Muscle of leg (tissue), 3 donors: ENCODE measurements at regions not wholly inside any gene's neighbourhood (a gene's known extent, or its start where the extent isn't known, plus 50 kb on each side); places are given as distances from the start of the nearest gene placed in this dataset.
"Not testable (repeated sequence)": the region's sequence is repeated elsewhere in the genome, so short reads cannot be mapped to it uniquely, and the experiment has no call there.

ENCODE experiments used
- DNase-seq: peaks from one replicate; pipeline ENCODE4 v3.0.0; 2013
- H3K27ac ChIP-seq: one replicate; pipeline ENCODE4 v1.5.1; 2013; ENCODE audit warnings: mild to moderate bottlenecking, low read length, control low read depth
- H3K27me3 ChIP-seq: one replicate; pipeline ENCODE4 v1.6.1; 2013; ENCODE audit warnings: low read length; ENCODE audit not compliant: control insufficient read depth, insufficient read depth
- H3K36me3 ChIP-seq: one replicate; pipeline ENCODE4 v1.6.1; 2013; ENCODE audit warnings: low read length; ENCODE audit not compliant: control insufficient read depth, insufficient read depth
- H3K4me1 ChIP-seq: one replicate; pipeline ENCODE4 v1.6.1; 2013; ENCODE audit warnings: low read length; ENCODE audit not compliant: control insufficient read depth, insufficient read depth
- H3K4me3 ChIP-seq: one replicate; pipeline ENCODE4 v1.5.1; 2013; ENCODE audit warnings: low read length, control low read depth
- H3K9me3 ChIP-seq: replicated peaks from 2 replicates; pipeline ENCODE4 v1.6.1; 2013; ENCODE audit warnings: low read depth, low read length; ENCODE audit not compliant: control insufficient read depth
- WGBS: methylation state at CpG from one replicate; pipeline ENCODE4 v1.1.5; 2013; ENCODE audit warnings: missing lambda C conversion rate; ENCODE audit not compliant: insufficient coverage; 5-methylcytosine and 5-hydroxymethylcytosine counted together

DNA sequence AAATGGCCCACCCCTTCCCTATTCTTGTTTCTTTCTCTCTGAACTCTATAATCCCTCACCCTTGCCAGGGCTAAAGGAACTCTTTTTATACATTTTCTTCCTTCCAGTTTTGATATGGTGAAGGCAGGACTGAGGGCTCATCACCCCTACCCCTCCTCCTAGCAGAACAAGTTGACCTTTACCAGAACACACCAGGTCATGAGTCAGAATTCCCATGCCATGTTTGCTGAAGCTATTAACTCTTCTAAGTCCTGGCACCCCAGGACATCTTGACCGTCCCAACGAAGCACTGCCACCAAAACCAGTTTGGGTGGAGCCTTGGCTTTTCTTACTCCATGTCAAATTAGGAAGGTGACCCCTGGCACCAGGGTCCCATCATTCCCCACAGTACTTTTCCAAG is 57.5 kb upstream of the DYNLT3 start:
- Histone ChIP-seq H3K9me3 (no peaks in the 10 kb centered on the region), H3K4me1 (peaks cover 2% of the 10 kb centered on the region), H3K27me3 (peaks cover 22% of the 10 kb centered on the region), H3K4me3 (no peak overlapping the region), H3K27ac (no peak overlapping the region), H3K36me3 (no peaks in the 10 kb centered on the region)
- WGBS = no CpG with 5 or more reads among the region's 2 CpGs
- no peak for DNase-seq

- H3K27me3 ChIP-seq = peaks cover 22% of the 10 kb centered on the region
Measured at GRCh38 chrX:37905436-37906147, 58.2 kb upstream of the DYNLT3 start.

DNA sequence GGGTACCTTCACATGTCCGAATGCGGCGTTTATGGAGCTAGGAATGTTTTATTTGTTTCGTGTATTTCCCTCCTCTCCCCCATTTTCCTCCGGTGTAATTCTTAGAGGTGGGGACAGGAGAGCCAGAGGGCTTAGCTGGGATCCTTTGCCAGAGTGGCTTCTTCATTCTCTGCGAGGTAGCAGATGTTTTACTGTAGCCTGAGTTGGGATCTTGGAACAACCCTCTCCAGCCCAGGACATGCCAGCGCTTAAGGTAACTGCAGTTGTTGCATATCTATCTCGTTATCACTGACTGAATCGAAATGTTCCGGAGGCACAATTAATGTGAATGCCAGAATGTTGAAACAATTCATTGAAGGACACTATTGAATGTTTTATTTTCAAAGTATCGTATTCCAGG is 59.0 kb upstream of the DYNLT3 start:
- DNase-seq = no peak
- no peak overlapping the region for H3K4me3 ChIP-seq
- 11% methylated on average over 3 of the region's 11 CpGs for WGBS
- H3K4me1 ChIP-seq = peaks cover 2% of the 10 kb centered on the region
- no peaks in the 10 kb centered on the region for H3K9me3 ChIP-seq
- H3K36me3 ChIP-seq = no peaks in the 10 kb centered on the region
- peaks cover 20% of the 10 kb centered on the region for H3K27me3 ChIP-seq
- H3K27ac ChIP-seq = no peak overlapping the region

More at GRCh38 chrX:37905436-37906147, 58.2 kb upstream of the DYNLT3 start:
- no peaks in the 10 kb centered on the region for H3K9me3 ChIP-seq
- peaks cover 2% of the 10 kb centered on the region for H3K4me1 ChIP-seq
- H3K36me3 ChIP-seq = no peaks in the 10 kb centered on the region
- DNase-seq = no peak
- no peak overlapping the region for H3K27ac ChIP-seq
- WGBS = 16% methylated on average over 33 of the region's 36 CpGs
- no peak overlapping the region for H3K4me3 ChIP-seq

GRCh38 chrX:37910186-37910585 is 62.8 kb upstream of the DYNLT3 start:
- Histone ChIP-seq H3K9me3 (no peaks in the 10 kb centered on the region), H3K36me3 (no peaks in the 10 kb centered on the region), H3K4me3 (no peak overlapping the region), H3K27me3 (peaks cover 15% of the 10 kb centered on the region), H3K27ac (no peak overlapping the region), H3K4me1 (peaks cover 2% of the 10 kb centered on the region)
- DNase-seq = no peak
- WGBS = no CpG with 5 or more reads among the region's 1 CpG

DNA sequence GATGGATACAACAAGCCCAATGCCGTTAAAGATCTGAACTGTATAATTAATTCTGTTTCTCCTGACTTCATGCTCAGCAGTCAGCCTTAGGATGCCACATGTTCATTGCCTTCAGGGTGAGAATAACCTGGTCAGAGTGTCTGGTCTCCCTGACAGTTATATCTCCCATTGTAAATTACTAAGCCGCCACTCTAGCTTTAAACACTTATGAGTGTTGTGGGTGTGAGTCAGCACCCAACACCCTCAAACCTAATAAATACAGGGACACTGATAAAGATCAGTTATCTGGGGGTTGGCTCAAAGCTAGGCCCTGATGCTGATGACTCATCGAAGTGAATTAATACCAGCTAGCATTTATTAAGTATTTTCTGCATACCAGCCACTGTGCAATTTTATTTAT is 64.9 kb upstream of the DYNLT3 start:
- no peaks in the 10 kb centered on the region for H3K9me3 ChIP-seq
- DNase-seq = no peak
- peaks cover 4% of the 10 kb centered on the region for H3K27me3 ChIP-seq
- WGBS = no CpG with 5 or more reads among the region's 3 CpGs
- H3K27ac ChIP-seq = no peak overlapping the region
- no peaks in the 10 kb centered on the region for H3K4me1 ChIP-seq
- no peaks in the 10 kb centered on the region for H3K36me3 ChIP-seq
- H3K4me3 ChIP-seq = no peak overlapping the region

DNA sequence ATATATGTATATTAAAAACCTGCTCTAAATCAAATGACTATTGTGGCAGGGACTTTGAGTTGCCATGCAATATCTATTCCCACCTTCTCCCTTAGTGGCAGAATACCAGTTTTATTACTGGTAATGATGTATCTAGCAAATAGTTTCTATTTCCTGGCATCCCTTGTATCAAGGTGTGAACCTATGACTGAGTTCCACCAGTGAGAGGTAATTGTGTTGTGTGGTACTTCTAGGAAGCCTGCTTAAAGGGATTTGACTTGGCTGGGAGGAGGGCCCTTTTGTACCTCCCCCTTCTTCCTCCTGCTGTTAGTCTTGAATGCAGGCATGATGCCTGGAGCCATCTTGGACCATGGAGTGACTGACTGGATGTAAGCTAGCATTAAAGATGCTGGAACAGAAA is 65.4 kb upstream of the DYNLT3 start:
- H3K4me1 ChIP-seq = no peaks in the 10 kb centered on the region
- H3K27ac ChIP-seq = no peak overlapping the region
- DNase-seq = no peak
- no peak overlapping the region for H3K4me3 ChIP-seq
- no peaks in the 10 kb centered on the region for H3K9me3 ChIP-seq
- H3K36me3 ChIP-seq = no peaks in the 10 kb centered on the region
- H3K27me3 ChIP-seq = peaks cover 3% of the 10 kb centered on the region

DNA sequence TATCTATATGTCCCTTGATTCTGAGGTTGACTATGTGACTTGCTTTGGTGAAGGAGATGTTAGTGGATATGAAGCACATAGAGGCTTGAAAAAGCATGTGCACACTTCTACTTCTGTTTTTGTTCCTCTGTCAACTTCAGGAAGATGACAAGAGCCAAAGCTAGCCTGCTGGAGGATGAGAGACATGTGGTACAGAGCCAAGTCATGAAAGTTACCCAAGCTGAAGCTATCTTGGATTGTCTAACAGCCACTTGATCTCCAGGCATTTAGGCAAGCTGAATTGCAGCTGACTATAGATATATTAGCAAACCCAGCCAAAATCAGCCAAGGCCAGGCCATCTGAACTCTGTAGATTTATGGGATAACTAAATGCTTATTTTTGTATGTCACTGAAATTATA is 70.8 kb upstream of the DYNLT3 start:
- Histone ChIP-seq H3K4me1 (no peaks in the 10 kb centered on the region), H3K27ac (no peak overlapping the region), H3K9me3 (no peaks in the 10 kb centered on the region), H3K36me3 (no peaks in the 10 kb centered on the region), H3K27me3 (peaks cover 2% of the 10 kb centered on the region), H3K4me3 (no peak overlapping the region)
- DNase-seq = no peak

GRCh38 chrX:37918703-37919102 is 71.3 kb upstream of the DYNLT3 start:
- H3K4me1 ChIP-seq = no peaks in the 10 kb centered on the region
- H3K27ac ChIP-seq = no peak overlapping the region
- H3K9me3 ChIP-seq = no peaks in the 10 kb centered on the region
- peaks cover 2% of the 10 kb centered on the region for H3K27me3 ChIP-seq
- no peak for DNase-seq
- H3K36me3 ChIP-seq = no peaks in the 10 kb centered on the region
- H3K4me3 ChIP-seq = no peak overlapping the region
- no CpG with 5 or more reads among the region's 2 CpGs for WGBS

DNA sequence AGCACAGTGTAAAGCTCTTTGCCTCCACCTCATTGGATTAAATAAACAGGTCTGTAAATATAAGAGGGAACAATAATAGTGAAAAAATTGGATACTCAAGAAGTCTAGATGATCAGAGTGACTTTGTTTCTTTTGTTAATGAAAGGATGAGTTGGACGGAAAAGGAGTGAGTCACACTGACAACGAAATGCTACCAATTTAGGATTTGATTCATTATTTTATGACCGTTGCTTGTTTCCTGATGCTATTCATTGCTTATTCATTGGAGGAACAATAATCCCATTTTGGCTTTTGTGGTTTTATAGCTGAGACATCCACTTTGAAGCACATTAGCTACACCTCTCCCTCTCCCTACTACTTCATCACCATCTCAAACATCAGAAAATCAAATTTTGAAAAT is 74.4 kb upstream of the DYNLT3 start:
- no peaks in the 10 kb centered on the region for H3K27me3 ChIP-seq
- no peaks in the 10 kb centered on the region for H3K36me3 ChIP-seq
- H3K9me3 ChIP-seq = no peaks in the 10 kb centered on the region
- no peak overlapping the region for H3K27ac ChIP-seq
- H3K4me3 ChIP-seq = no peak overlapping the region
- no peak for DNase-seq
- no CpG with 5 or more reads among the region's 3 CpGs for WGBS
- no peaks in the 10 kb centered on the region for H3K4me1 ChIP-seq

GRCh38 chrX:37922928-37923327 is 75.6 kb upstream of the DYNLT3 start:
- Histone ChIP-seq H3K4me3 (no peak overlapping the region), H3K4me1 (no peaks in the 10 kb centered on the region), H3K36me3 (no peaks in the 10 kb centered on the region), H3K9me3 (no peaks in the 10 kb centered on the region), H3K27me3 (no peaks in the 10 kb centered on the region), H3K27ac (no peak overlapping the region)
- 50% methylated on average over 1 of the region's 1 CpG for WGBS
- no peak for DNase-seq

DNA sequence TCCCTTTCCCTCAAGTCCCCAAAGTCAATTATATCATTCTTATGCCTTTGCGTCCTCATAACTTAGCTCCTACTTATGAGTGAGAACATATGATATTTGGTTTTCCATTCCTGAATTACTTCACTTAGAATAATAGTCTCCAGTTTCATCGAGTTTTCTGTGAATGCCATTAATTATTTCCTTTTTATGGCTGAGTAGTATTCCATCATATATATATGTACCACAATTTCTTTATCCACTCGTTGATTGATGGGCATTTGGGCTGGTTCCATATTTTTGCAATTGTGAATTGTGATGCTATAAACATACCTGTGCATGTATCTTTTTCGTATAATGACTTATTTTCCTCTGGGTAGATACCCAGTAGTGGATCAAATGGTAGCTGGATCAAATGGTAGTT is 78.4 kb upstream of the DYNLT3 start:
- WGBS = no CpG with 5 or more reads among the region's 4 CpGs
- not testable (repeated sequence) for DNase-seq, H3K36me3 ChIP-seq, H3K27me3 ChIP-seq, H3K4me1 ChIP-seq, H3K9me3 ChIP-seq, H3K4me3 ChIP-seq, H3K27ac ChIP-seq
